K562 (cell line): ENCODE measurements at regions not wholly inside any gene's neighbourhood (a gene's known extent, or its start where the extent isn't known, plus 50 kb on each side); places are given as distances from the start of the nearest gene placed in this dataset.

Experiments used
- ATAC-seq: fragments of 200-7000 bp; cut with Tn5 transposase; 3 replicates; pipeline ENCODE4 v1.9.1; 2020; ENCODE audit warnings: moderate library complexity
- BruUV-seq: library from RNA; stranded (reverse); fragments of 400-500 nt; replicated peaks from 2 replicates; lab custom pipeline; 2021; lab: Mats Ljungman, UMichigan
- CTCF ChIA-PET: fragments of 300-600 bp; formaldehyde crosslinking; extraction: SDS; loops from one replicate; lab custom pipeline; 2021; ENCODE audit warnings: low intra/inter-chr PET ratio; lab: Yijun Ruan, JAX
- POLR2A ChIA-PET: fragments of 300-600, 350-650 bp; sonication (Branson Sonifier 250); formaldehyde crosslinking; extraction: SDS; loops from one replicate; lab custom pipeline; 2021; ENCODE audit warnings: antibody characterized with exemption, inconsistent platforms; lab: Yijun Ruan, JAX
- DNase-seq, 4 experiments: peaks; one replicate each; pipeline versions ENCODE4 v3.0.0 to v3.0.0-alpha.2; 2011 to 2018; ENCODE audit warnings: low spot score in 3 of 4, mixed read lengths in 3 of 4; ENCODE audit errors: extremely low read depth in 1 of 4
- FAIRE-seq: peaks from 2 replicates; lab custom pipeline; 2011; peaks lifted over from hg19 to GRCh38; lab: Jason Lieb, UNC
- H2AFZ ChIP-seq: 2 replicates; pipeline ENCODE4 v1.6.0; 2011; ENCODE audit warnings: low read depth, low read length, control low read depth, inconsistent platforms
- H3K27ac ChIP-seq: fragments of 200-600 bp; 3 replicates; pipeline ENCODE4 v1.8.0; 2011; ENCODE audit warnings: low read depth, mild to moderate bottlenecking, control low read depth, inconsistent platforms, low read length, moderate library complexity, mixed read lengths; ENCODE audit errors: extremely low read depth
- H3K27me3 ChIP-seq, 2 experiments: fragments of 300-600 bp in 1 of 2; 2 replicates in 1 of 2; 3 replicates in 1 of 2; pipeline versions ENCODE4 v1.6.0 to v1.8.0; 2011; ENCODE audit warnings: inconsistent platforms in 2 of 2, low read length in 2 of 2, mild to moderate bottlenecking in 1 of 2, mixed read lengths in 1 of 2, moderate library complexity in 1 of 2; ENCODE audit not compliant: control insufficient read depth in 2 of 2, insufficient read depth in 2 of 2
- H3K36me3 ChIP-seq: fragments of 300-600 bp; 3 replicates; pipeline ENCODE4 v1.8.0; 2011; ENCODE audit warnings: mild to moderate bottlenecking, low read length, inconsistent platforms; ENCODE audit not compliant: control insufficient read depth, insufficient read depth
- H3K4me1 ChIP-seq, 2 experiments: fragments of 200-600 bp in 1 of 2; replicated peaks in 1 of 2; 2 replicates in 1 of 2; 3 replicates in 1 of 2; pipeline versions ENCODE4 v1.5.1 to v1.8.0; 2011; ENCODE audit warnings: inconsistent platforms in 2 of 2, low read length in 2 of 2, mild to moderate bottlenecking in 1 of 2, mixed read lengths in 1 of 2, moderate library complexity in 1 of 2; ENCODE audit not compliant: control insufficient read depth in 2 of 2, insufficient read depth in 2 of 2
- H3K4me2 ChIP-seq: 2 replicates; pipeline ENCODE4 v1.6.1; 2011; ENCODE audit warnings: low read length, control low read depth, inconsistent platforms, mixed read lengths; ENCODE audit not compliant: insufficient read depth
- H3K4me3 ChIP-seq: fragments of 200-600 bp; sonication (generic), shearing (Covaris generic); 2 replicates; pipeline ENCODE4 v1.5.1; 2016; ENCODE audit warnings: control low read depth, inconsistent platforms
- H3K79me2 ChIP-seq: fragments of 200-600 bp; 3 replicates; pipeline ENCODE4 v1.8.0; 2011; ENCODE audit warnings: low read length, inconsistent platforms; ENCODE audit not compliant: control insufficient read depth, insufficient read depth
- H3K9ac ChIP-seq, 2 experiments: 2 replicates each; pipeline versions ENCODE4 v1.6.0 to v1.6.1; 2011; ENCODE audit warnings: low read depth in 2 of 2, low read length in 2 of 2, control low read depth in 1 of 2, inconsistent platforms in 1 of 2, mild to moderate bottlenecking in 1 of 2, mixed read lengths in 1 of 2; ENCODE audit not compliant: insufficient read depth in 1 of 2
- H3K9me1 ChIP-seq: one replicate; pipeline ENCODE4 v1.6.0; 2011; ENCODE audit warnings: inconsistent platforms, mild to moderate bottlenecking, low read length, moderate library complexity; ENCODE audit not compliant: control insufficient read depth, insufficient read depth
- H3K9me3 ChIP-seq: replicated peaks from 2 replicates; pipeline ENCODE4 v1.5.1; 2011; ENCODE audit warnings: low read depth, low read length, inconsistent platforms; ENCODE audit not compliant: control insufficient read depth, insufficient read depth
- H4K20me1 ChIP-seq: replicated peaks from 2 replicates; pipeline ENCODE4 v1.6.1; 2011; ENCODE audit warnings: low read length, inconsistent platforms, mixed read lengths; ENCODE audit not compliant: control insufficient read depth, insufficient read depth
- ZNF444 ChIP-seq: fragments of 250-450 bp; sonication (Bioruptor Pico); IDR thresholded peaks from 2 replicates; pipeline ENCODE4 v1.4.0; 2020; ENCODE audit warnings: mild to moderate bottlenecking, moderate library complexity
- WGBS: fragments of 100-300 bp; shearing (Covaris generic); methylation state at CpG from one replicate; pipeline ENCODE4 v1.1.6; 2016; ENCODE audit warnings: low coverage, mixed read lengths; ENCODE audit not compliant: insufficient coverage; ENCODE audit errors: missing lambda C conversion rate; 5-methylcytosine and 5-hydroxymethylcytosine counted together
- in situ Hi-C: fragments of 300-500 bp; cut with MboI; formaldehyde crosslinking; loops from 4 replicates; pipeline ENCODE4 v1.15.0; 2018; ENCODE audit warnings: inconsistent platforms, mixed read lengths
- intact Hi-C: fragments of 100-400 bp; cut with micrococcal nuclease; formaldehyde crosslinking; loops from 2 replicates; pipeline ENCODE4 v1.14.2; 2022
- TF ChIP-seq, protein P1 (sequence below): fragments of 250-450 bp; sonication (Bioruptor Pico); IDR thresholded peaks from 2 replicates; pipeline ENCODE4 v1.4.0; 2020

DNA sequence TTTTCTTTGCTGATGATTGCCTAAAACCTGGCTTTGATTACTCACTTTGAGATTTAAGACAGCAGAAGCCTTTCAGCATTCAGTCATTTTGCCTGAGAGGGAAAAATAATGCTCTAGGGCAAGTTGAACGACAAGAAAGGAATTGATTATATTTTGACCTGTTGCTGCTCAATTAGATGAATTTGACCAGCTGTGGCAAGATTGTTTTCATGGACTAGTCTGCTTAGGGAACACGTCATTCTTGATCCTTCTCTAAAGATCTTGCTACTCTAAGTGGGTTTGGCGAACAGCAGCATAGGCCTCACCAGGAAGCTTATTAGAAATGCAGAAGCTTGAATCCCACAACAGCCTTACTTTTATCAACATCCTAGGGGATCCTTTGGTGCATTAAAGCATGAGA, 59.7 kb upstream of the PHACTR1 start:
- Histone ChIP-seq H3K4me1 (no peaks in the 10 kb centered on the region), H3K27me3 (peaks cover 6 to 12% of the 10 kb centered on the region in 2 experiments; a peak in 1 of 5 replicates), H4K20me1 (no peaks in the 10 kb centered on the region), H3K4me2 (no peak overlapping the region), H3K79me2 (no peaks in the 10 kb centered on the region), H3K9me1 (no peaks in the 10 kb centered on the region), H3K9me3 (no peaks in the 10 kb centered on the region), H2AFZ (no peak overlapping the region), H3K9ac (no peak overlapping the region), H3K27ac (no peak overlapping the region), H3K36me3 (no peaks in the 10 kb centered on the region), H3K4me3 (no peak overlapping the region)
- TF ChIP-seq, protein P1, sequence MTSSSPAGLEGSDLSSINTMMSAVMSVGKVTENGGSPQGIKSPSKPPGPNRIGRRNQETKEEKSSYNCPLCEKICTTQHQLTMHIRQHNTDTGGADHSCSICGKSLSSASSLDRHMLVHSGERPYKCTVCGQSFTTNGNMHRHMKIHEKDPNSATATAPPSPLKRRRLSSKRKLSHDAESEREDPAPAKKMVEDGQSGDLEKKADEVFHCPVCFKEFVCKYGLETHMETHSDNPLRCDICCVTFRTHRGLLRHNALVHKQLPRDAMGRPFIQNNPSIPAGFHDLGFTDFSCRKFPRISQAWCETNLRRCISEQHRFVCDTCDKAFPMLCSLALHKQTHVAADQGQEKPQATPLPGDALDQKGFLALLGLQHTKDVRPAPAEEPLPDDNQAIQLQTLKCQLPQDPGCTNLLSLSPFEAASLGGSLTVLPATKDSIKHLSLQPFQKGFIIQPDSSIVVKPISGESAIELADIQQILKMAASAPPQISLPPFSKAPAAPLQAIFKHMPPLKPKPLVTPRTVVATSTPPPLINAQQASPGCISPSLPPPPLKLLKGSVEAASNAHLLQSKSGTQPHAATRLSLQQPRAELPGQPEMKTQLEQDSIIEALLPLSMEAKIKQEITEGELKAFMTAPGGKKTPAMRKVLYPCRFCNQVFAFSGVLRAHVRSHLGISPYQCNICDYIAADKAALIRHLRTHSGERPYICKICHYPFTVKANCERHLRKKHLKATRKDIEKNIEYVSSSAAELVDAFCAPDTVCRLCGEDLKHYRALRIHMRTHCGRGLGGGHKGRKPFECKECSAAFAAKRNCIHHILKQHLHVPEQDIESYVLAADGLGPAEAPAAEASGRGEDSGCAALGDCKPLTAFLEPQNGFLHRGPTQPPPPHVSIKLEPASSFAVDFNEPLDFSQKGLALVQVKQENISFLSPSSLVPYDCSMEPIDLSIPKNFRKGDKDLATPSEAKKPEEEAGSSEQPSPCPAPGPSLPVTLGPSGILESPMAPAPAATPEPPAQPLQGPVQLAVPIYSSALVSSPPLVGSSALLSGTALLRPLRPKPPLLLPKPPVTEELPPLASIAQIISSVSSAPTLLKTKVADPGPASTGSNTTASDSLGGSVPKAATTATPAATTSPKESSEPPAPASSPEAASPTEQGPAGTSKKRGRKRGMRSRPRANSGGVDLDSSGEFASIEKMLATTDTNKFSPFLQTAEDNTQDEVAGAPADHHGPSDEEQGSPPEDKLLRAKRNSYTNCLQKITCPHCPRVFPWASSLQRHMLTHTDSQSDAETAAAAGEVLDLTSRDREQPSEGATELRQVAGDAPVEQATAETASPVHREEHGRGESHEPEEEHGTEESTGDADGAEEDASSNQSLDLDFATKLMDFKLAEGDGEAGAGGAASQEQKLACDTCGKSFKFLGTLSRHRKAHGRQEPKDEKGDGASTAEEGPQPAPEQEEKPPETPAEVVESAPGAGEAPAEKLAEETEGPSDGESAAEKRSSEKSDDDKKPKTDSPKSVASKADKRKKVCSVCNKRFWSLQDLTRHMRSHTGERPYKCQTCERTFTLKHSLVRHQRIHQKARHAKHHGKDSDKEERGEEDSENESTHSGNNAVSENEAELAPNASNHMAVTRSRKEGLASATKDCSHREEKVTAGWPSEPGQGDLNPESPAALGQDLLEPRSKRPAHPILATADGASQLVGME = no peak
- TF ChIP-seq ZNF444 = no peak
- ChIA-PET POLR2A (no interaction called here), CTCF (no interaction called here)
- 0% methylated on average over 3 of the region's 3 CpGs for WGBS
- DNase-seq = no peak
- no peak for FAIRE-seq
- BruUV-seq = no TSS peak
- in situ Hi-C loops = no loop called here
- intact Hi-C loops = no loop called here
- ATAC-seq = no peak
